ENCODE measurements at regions not wholly inside any gene's neighbourhood (a gene's known extent, or its start where the extent isn't known, plus 50 kb on each side); places are given as distances from the start of the nearest gene placed in this dataset.

DNA sequence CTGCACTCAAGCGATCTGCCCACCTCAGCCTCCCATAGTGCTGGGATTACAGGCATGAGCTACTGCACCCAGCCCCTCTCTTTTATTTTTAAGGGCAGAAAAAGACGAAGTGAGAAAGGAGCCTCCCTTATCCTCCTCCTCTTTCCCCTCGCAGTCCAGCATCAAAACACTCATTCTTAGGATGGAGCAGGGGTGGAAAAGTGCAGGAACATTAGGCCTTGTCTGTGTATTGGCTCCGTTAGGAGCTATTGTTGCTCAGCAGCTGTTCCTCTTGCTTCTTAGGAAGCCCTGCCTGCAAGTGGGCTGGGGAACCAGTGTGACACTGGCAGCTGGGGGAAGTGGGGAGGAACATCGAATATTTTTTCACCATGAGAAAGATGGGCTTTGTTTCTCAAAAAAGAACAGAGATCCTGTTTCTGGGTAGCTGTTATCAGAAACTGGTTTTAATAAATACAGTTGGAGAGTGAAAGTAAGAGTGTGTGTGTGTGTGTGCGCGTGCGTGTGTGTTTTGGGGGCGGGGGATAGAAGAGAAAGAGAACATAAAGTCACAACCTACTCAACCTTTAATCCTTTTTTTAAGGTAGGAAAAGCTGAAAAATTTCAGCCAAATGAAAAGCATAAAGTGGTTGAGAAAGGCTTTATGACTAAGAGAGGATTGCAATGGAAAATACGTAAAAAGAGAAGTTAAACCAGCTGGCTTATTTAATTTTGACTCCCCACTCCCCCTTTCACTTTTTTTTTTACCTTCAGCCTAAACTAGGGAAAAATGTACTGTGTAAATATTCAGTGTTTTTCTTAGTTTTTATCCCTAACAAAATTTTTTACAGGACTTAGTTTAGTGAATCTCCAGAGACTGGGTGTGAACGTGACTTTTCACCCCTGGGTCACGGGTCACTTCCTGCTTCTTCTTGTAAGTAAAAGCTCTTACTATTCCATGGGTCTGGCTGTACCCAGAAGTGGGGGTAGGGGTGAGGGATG is 197.2 kb upstream of the PLEKHG7 start:
- TF ChIP-seq EZH2 (IDR thresholded peaks at IDR 0.05) = no peak
- no peak for TF ChIP-seq POLR2AphosphoS5 (IDR thresholded peaks at IDR 0.05; ENCODE audit: borderline replicate concordance, low read depth, low read length)
- no peak for TF ChIP-seq FOXP2 (optimal IDR thresholded peaks at IDR 0.05; ENCODE audit: control extremely low read depth, extremely low read length, insufficient read depth)
